Stimulated activated CD4-positive, alpha-beta T cell treated with anti-CD3 and anti-CD28 coated beads, Interleukin-1b, Interleukin-23, amount 100 ng/mL, for 4 hours (primary cell): ENCODE measurements at regions not wholly inside any gene's neighbourhood (a gene's known extent, or its start where the extent isn't known, plus 50 kb on each side); places are given as distances from the start of the nearest gene placed in this dataset.

Experiments
- DNase-seq, 2 donors: peaks; one replicate each; pipeline ENCODE4 v3.0.0-alpha.2; 2020; ENCODE audit warnings: low read depth in 2 of 2

DNA sequence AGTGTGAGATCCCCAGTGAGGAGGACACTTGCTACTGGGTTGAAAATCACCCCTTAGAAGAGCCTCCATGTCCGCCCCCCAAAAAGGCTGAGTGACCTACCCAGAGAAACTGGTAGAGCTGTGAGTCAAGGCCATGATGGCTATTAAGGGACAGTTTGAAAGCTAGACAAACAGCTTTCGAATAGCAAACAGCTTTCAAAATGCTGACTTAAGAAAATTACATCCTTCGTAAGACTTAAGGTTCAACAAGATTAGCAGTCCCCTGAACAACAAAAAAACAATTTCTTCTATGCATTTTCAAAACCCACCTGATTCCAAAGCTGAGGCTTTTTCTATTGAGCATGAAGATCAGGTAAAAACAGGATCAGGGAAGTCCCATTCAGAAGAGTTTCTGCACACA is 269.7 kb upstream of the SOX2 start:
- DNase-seq, result no peak

GRCh38 chr3:181432992-181433391 is 278.7 kb upstream of the SOX2 start:
- DNase-seq, result no peak

GRCh38 chr3:181431748-181432147 is 280.0 kb upstream of the SOX2 start:
- no peak for DNase-seq

DNA sequence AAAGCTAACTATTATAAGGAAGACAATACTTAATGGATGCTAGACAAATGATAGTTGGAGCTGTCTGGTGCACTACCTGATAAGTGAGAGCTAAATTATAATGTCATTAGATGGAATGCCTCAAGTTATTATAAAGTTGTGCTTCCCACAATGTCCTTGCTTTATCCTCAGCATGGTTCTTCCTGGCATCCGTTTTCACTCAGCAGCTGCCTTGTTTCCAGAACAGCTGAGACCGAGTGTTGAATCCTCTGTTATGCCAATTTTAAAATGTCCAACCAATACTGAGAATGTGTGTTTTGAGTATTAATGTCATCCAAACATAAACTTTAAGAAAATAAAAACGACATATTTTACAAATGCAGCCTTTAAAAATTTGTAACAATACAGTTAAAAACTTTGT is 286.7 kb upstream of the SOX2 start:
- DNase-seq, result no peak

GRCh38 chr3:181418233-181418632 is 293.5 kb upstream of the SOX2 start:
- no peak for DNase-seq

GRCh38 chr3:181417748-181418147 is 294.0 kb upstream of the SOX2 start:
- no peak for DNase-seq

GRCh38 chr3:181410870-181411269 is 300.9 kb upstream of the SOX2 start:
- no peak for DNase-seq

- DNase-seq, result no peak
These were observed 307.7 kb upstream of the SOX2 start for GRCh38 chr3:181403876-181404660.

GRCh38 chr3:181402347-181402746 is 309.4 kb upstream of the SOX2 start:
- no peak for DNase-seq

- DNase-seq, result no peak
These were observed 326.8 kb upstream of the SOX2 start for GRCh38 chr3:181384970-181385369.

- DNase-seq, result no peak
These were observed 328.0 kb upstream of the SOX2 start for GRCh38 chr3:181383760-181384159.

DNA sequence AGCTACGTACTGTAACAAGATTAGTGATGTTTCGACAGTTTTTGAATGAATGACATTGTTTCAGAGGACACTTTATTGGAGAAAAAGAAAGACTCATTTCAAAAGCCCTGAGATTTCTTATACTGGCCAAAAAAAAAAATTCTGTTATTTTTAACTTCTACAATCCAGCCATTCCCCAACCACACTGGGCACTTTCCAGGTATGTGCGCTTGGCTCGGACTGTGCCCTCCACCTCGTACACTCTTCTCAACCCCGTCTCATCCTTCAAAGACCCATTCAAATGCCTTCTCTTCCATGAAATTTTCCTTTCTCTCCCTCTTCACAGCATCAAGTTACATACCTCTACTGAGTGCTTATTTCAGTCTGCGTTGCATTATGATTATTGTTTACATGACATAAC is 328.5 kb upstream of the SOX2 start:
- no peak for DNase-seq

- DNase-seq, result no peak
These were observed 329.1 kb upstream of the SOX2 start for GRCh38 chr3:181382656-181383055.

DNA sequence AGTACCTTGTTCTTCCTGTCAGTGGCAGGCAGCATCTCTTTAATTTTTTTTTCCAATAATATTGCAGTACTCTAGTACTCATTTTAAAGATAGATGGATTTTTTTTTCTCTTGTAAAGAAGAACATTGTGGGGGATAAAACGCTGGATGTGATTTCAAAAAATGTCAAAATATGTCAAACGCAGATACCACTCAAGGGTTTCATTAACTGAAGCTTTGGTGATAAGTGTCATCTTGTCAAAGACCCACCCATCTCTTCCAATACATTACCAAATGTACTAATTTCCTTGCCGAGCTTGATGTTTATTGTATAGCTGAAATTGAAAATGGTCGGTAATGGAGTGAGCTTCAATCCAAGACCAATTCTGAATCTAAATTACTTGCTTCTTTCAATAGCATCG is 332.4 kb upstream of the SOX2 start:
- no peak for DNase-seq

GRCh38 chr3:181369637-181370036 is 342.1 kb upstream of the SOX2 start:
- no peak for DNase-seq

DNA sequence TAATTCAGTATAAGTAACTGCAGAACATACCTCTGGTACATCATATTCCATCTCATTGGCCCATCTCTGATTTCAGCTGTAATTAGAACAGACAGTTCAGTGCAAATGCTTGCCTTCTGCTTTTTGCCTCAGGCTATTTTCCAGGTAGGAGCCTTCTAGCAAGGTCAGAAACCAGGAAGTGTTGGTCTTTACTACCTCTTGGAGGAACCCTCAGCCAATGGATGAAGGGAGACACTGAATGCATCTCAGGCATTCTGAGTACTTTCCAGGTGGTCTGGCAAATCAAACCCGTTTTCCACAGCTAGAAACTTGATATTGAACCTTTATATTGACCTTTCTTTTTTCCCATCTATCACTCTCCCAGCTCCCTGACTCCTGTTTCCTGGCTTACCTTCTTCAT is 348.5 kb upstream of the SOX2 start:
- no peak for DNase-seq

- no peak for DNase-seq
These were observed 349.3 kb upstream of the SOX2 start for GRCh38 chr3:181362378-181362777.

DNA sequence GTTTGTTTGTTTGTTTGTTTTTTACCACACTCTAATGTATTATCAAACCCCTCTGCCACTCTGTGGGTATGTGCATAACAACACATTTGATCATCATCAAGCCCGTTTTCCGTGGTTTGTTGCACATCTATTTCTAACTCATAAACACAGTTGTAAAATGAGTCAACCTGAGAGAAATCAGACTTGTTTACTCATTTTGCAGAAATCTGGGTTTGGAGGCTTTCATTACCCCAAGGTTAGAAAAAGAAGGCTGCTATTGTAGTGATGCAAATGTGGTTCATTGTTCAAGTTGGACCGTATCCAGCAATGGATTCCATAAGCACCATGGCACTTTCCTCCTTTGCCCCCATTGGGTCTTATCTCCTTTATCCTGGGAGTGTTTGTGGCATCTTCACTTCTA is 353.2 kb upstream of the SOX2 start:
- no peak for DNase-seq

DNA sequence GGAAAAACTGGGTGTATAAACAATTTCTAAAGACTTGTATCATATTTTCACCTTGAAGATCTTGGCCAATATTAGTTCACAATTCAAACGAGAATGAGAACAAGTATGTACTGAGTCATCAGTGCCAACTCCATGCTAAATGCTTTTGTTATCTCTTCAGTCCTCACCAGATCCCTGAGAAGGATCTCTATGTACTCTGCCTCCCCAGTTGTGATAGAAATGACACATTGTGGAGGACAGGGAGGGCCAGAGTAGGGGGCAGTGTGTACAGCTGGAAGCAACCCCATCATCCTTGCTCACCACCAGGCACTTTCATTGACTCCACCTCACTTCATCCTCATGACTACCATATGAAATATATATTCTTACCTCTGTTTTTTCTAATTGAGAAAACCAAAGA is 353.7 kb upstream of the SOX2 start:
- no peak for DNase-seq

DNA sequence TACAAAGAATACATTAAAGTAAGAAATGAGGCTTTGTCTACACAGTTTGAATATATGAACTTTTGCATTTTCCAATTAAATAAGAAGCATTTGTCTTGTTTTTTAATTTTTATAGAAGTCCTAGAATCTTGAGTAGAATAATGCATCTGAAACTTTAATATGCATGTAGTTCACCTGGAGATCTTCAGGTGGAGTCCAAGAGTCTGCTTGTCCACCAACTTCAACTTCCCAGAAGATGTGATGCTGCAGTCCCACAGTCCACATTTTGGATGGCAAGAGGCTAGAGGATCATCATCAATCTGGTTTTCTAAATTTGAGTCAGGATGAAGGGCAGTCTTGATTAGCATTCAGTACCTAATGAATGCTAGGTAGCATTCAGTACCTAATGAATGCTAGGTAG is 357.6 kb upstream of the SOX2 start:
- DNase-seq, result no peak

- DNase-seq, result no peak
These were observed 354.8 kb upstream of the DNAJC19 start for GRCh38 chr3:181344331-181344730.

DNA sequence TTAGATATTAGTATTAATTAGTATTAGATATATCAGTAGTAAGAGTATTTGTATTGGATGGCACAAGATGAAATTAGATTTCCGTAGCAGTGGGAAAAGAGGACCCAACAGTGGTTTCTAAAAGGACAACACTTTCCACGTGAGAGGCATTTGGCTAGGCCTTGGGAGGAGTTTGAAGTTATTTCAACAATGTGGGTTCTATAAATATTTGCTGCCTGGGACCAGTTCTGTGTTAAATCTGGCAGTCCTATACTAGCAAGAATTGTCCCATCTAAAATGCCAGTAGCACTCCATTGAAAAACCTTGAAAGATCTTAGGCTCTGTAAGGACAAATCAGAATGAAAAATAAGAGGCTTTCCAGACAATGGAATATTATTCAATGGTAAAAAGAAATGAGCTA is 347.1 kb upstream of the DNAJC19 start:
- no peak for DNase-seq

GRCh38 chr3:181333394-181333793 is 343.9 kb upstream of the DNAJC19 start:
- DNase-seq, result no peak
